ENCODE measurements at regions not wholly inside any gene's neighbourhood (a gene's known extent, or its start where the extent isn't known, plus 50 kb on each side); places are given as distances from the start of the nearest gene placed in this dataset.

DNA sequence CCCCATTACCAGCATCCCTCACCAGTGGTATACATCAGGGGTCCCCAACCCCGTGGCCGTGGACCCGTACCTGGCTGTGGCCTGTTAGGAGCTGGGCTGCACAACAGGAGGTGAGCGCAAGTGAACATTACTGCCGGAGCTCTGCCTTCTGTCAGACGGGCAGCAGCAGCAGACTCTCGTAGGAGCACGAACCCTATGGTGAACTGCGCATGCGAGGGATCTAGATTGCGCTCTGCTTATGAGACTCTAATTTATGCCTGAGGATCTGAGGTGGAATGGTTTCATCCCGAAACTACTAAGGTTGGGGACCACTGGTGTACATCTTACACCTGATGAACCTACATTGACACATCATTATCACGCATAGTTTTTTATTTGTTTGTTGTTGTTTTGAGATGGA is 52.8 kb upstream of the DHX15 start:
- intact Hi-C loops (cut with DNase I, micrococcal nuclease) = no loop called here
- ATAC-seq (no peak), DNase-seq (no peak)

DNA sequence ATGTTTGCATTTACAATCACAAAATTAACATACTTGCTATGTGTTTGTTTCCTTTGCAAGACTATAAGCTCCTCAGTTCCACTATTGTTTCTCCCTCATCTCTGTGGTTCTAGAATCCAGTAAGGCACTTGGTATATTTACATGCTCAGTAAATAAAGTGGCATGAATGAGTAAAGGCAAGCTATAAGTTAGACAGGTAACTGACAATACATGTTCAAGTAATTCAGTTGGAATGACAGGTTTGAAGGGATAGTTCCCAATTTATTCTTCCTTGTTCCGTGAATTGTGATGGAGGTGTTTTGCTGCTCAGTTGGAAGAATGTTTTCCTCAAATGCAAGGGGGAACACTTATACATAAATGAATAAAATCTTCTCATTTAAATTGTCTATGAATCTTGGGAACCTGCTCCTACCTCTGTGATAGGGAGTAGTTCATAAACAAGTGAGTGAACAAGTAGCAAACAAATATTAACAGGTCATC is 54.1 kb upstream of the DHX15 start:
- ATAC-seq (no peak), DNase-seq (no peak)
- intact Hi-C loops (cut with DNase I, micrococcal nuclease) = no loop called here

DNA sequence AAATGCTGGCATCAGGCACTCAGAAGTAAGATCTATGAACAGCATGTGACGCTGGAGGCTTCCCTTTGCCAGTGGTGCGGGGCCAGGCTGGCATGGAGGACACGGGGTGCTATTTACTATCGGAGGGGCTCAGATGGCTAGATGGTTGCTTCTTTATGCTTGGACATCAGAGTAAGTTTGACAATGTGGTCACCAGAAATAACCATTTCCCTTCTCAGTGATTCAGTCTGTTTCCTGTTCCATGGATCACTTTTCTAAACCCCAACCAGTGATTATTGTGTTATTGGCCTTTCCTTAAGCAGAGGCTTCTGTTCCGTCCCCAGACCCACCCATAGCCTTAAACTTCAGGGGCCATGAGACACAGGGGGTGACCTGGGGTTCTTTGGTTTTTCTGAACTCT is 55.4 kb upstream of the DHX15 start:
- DNase-seq (no peak), ATAC-seq (no peak)
- intact Hi-C loops (cut with DNase I, micrococcal nuclease) = no loop called here

DNA sequence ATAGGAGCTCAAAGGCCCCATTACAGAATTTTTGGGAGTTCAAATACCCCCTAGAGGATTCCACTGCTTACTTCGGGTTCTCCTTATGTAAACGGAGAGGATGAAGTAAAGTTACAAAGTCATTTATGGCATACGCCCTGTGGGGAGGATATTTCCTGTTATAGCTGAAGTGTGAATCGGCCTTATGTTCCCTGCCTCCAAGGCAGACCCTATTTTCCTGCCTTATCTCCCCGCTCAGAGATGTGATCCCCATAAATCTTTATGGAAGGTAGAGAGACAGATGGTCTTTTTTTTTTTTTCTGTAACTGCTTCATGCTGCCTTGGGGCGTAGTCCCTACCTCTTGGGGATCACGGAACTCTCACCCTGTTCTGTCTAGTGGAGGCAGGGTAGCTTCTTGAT is 56.0 kb upstream of the DHX15 start:
- intact Hi-C loops (cut with DNase I, micrococcal nuclease) = no loop called here
- peak; percentile 78 for ATAC-seq
- peak in 1 of 2 donors; percentile 37 for DNase-seq

DNA sequence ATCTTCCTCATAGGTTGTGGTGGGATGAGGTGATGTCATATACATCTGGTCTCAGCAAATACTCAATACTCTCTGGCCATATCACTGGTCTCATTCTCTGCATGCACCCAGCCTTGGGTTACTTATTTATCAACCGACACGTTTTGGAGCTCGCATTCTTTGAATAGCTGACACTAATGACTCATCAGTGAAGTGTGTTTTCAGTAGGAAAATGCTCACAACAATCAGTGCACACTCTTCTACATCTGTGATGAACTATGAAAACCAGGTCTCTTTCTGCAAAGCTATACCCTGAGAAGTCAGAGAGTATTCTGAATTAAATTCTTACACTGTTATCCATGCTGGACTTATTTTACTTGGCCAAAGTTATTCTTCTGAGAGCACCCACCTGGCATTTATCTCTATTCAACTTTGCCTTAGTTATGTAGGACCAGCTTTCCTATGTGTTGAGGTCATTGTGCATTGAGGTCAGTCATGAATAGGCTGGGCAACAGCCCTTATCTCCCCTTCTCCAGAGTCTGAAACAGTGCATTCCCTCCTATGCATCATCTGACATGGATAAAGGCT is 58.7 kb upstream of the DHX15 start:
- intact Hi-C loops (cut with DNase I, micrococcal nuclease) = no loop called here
- DNase-seq (no peak), ATAC-seq (no peak)

DNA sequence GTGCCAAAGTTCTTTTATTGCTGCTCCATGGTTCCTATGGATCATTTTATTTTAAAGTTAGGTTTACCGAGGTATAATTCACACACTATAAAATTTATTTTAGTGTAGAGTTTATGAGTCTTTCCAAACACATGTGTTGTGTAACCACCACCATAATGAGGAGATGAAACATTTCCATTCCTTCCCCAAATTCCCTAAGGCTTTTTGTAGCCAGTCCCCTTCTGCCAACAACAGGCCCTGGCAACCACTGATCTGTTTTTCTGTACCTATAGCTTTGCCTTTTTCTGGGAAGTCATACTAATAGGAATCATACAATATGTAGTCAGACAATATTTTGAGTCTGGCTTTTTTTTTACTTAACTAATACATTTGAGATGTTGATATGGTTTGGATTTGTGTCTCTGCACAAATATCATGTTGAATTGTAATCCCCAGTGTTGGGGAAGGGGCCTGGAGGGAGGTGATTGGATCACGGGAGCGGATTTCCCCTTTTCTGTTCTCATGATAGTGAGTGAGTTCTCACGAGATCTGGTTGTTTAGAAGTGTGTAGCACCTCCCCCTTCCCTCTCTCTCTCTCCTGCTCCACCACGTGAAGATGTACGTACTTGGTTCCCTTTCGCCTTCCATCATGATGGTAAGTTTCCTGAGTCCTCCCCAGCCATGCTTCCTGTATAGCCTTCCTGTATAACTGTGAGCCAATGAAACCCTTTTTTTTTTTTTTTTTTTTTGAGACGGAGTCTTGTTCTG is 59.6 kb upstream of the DHX15 start:
- intact Hi-C loops (cut with DNase I, micrococcal nuclease) = no loop called here
- DNase-seq = no peak
- ATAC-seq = peak; percentile 42

DNA sequence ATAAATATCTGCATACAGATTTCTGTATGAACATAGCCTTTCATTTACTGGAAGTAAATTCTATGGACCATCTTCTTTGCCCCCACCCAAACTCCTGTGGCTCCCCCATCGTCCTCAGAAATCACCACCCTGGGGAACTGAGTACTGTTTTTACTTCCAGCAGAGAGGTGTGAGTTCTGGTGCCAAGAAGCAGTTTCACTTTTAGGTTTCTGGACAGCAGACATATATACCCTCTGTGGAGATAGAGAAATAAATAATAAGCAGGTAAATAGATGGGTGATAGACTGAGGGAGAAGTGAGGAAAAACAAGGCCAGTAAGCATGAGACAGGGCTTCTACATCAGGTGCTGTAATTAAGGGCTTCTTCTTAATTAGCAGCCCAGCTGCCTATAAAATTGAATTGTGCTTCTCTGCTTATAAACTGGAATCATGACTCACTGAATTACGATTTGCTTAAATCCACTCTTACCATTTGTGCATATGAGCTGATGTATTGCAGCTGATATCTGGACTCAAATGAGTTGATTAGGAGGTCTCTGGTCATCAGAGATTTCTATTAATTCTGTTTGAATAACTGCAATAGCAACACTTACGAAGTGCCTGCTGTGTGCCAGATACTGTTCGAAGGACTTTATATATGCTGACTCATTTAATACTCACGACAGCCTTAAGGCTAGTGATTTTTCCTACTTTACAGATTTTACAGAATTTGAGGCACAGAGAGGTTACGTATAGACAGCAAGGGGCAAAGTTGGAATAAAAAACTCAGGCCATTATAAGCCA is 60.8 kb upstream of the DHX15 start:
- intact Hi-C loops (cut with DNase I, micrococcal nuclease) = no loop called here
- peak; percentile 16 for ATAC-seq
- no peak for DNase-seq

DNA sequence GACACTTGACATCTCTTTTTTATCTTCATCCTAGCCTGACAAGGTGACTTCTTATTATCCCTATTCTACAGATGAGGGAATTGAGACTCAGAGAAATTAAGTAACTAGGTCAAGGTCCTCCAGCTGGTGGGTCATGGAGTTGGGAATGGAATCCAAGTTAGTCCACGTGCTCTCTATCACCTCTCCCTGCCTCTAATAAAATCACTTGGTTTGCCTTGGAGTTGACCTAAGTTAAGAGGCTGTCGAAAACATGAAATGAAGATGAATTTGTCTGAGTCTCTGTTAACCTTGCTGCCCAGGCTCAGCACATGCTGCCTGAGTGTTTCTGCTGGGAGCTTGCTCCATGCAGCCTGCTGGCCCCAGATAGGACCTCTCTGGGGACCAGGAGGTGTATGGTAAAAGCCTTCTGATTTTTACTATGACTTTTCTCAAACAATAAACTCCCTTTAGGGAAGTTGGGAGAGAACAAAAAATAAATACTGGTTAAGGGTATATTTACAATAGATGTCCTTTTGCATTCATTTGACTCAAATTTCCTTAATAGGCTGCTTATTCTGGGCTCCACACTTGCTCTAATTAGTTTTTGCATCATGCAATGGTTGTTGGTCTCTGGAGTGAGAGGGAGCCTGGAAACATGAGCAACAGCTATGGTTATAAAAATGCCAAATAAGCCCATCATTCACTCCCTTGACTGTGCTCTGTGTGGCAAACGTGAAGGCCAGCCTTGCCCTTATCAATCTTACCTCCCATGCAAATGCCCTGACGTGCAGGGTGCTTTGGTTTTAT is 61.6 kb upstream of the DHX15 start:
- intact Hi-C loops (cut with DNase I, micrococcal nuclease) = no loop called here
- peak; percentile 41 for ATAC-seq
- DNase-seq = no peak

DNA sequence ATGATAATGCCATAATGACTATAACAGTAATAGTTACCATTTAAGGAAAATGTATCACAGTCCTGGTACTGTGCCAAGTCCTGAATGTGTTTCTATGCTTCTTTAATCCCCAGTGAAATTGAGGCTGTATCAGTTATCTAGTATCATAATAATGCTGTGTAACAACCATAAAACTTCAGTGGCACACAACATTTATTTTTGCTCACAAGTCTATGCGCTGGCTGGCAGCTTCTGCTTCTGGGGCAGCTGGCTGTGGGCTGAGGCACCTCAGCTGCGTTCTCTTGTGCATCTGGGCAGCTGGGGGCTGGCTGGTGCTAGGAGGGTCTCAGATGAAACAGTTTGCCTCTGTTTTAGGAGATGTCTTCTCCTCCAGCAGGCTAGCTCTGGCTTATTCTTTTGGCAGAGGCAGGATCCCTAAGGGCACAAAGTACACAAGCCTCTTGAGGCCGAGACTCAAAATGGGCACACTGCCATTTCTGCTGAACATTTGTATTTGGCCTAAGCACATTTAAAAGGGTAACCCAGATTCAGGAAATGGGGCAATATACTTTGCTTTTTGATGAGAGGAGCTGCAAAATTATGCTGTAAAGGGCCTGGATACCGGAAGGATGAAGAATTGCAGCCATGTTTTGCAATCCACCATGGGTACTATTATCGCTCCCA is 62.6 kb upstream of the DHX15 start:
- no peak for DNase-seq
- ATAC-seq = peak; percentile 21
- intact Hi-C loops (cut with DNase I, micrococcal nuclease) = no loop called here

DNA sequence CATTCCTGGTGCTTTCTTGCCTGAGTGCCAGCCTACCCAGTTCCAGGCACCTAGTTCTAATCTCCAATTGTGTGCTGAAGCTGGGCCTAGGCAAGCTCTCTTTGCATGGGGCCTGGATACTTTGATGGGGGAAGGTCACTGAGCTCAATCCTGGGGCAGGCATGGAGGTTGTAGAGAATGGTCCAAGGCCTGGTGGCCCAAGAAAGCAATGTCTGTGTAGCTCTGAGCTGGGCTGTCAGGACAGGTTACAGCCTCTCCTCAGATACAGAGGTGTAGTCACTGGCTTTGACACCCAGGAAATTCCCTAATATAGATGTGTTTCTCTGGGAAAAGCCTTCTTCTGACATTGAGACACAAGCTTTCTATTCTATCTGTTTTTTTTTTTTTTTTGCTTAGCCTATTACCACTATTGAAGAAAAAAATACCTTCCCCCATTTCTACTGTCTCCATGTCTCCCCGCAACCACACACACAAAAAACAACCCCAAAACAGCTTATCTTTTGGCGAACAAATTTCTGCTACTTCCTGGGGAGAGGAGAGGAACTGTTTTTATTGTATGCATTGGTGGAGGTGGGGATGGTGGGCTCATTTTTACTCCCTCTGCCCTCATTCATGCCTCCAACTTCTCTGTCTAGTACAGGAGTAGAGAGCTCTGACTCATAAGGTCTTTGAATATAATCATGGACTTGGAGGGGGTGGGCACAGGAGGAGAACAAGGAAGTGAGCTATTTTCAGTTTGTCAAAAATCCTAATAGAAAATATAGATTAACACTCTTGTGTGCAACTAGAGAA is 66.7 kb upstream of the DHX15 start:
- ATAC-seq = no peak
- no peak for DNase-seq
- intact Hi-C loops (cut with DNase I, micrococcal nuclease) = no loop called here

DNA sequence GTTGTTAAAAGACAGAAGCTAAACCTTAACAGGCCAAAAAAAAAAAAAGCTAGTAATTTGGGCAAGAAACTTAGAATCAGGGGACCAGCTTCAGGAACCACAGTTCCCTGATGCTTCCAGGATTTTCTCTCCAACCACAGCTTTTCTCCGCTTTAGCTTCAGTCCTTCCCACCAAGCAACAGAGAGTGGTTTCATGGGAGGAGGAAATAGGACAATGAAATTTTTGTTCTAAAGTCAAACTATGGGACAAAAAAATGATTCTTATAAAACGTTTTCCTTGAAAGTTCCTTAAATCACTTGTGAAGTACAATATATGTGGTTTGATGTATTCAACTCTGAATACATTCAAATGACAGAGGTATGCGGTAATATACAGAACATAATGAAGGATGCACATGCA is 71.0 kb upstream of the DHX15 start:
- ATAC-seq (no peak), DNase-seq (no peak)
- intact Hi-C loops (cut with DNase I, micrococcal nuclease) = no loop called here

DNA sequence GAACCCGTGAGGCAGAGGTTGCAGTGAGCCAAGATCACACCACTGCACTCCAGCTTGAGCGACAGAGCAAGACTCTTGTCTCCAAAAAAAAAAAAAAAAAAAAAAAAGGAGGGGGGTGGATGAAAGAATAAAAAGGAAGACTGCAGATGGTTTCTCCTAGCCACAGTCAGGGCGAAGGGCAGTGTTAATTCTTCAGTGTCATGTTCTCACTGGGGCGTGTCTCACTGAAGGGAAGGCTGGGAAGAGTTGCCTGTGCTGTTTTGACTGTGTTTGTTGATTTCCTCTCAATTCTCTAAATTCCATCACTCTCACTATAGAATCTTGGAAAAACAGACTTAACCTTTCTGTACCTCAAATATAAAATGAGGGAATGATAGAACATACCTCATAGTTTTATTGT is 71.6 kb upstream of the DHX15 start:
- DNase-seq = peak in 1 of 2 donors; percentile 49
- peak; percentile 74 for ATAC-seq
- intact Hi-C loops (cut with DNase I, micrococcal nuclease) = no loop called here

DNA sequence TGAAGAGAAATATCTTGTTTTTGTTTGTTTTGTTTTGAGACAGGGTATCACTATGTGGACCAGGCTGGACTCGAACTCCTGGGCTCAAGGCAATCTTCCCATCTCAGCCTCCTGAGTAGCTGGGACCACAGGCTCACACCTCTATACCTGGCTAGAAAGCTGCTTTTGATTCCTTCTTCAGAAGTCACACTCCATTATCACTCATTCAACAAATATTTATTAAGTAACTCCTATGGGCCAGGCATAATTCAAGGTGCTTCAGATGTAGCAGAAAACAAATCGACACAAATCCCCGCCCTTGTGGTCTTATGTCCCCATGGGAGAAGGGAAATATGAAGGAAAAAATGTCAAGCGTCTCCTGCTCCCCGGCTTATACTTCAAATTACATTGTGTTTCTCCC is 72.6 kb upstream of the DHX15 start:
- DNase-seq = no peak
- ATAC-seq = no peak
- intact Hi-C loops (cut with DNase I, micrococcal nuclease) = no loop called here

DNA sequence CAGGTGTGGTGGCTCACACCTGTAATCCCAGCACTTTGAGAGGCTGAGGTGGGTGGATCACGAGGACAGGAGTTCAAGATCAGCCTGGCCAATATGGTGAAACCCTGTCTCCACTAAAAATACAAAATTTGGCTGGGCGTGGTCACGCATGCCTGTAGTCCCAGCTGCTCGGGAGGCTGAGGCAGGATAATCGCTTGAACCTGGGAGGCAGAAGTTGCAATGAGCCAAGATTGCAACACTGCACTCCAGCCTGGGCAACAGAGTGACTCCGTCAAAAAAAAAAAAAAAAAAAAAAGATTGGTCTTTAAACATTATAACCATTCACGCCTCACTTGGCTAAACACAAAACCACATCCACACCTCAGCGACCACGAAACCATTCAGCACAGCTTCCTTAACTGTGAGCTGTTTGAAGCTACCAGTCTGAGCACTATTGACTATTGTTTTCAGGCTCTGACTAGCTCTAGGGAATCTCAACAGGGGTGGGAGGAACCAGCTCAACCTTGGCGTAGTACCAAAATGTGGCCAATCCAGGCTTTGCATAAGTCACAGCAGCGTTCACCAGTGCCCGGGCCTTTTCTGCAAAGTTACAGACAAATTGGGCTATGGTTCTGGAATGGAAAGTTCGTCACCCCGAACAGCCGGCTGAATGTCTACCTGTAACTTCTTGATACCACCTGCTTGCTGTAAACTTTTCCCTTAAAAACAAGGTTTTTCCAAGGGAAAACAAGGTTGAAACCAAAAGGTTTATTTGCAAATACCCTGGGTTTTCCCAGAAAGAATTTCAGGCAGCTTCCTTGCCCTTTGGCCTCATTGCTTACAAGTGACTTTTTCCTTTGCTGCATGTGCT is 73.6 kb upstream of the DHX15 start:
- ATAC-seq (peak; percentile 75), DNase-seq (peak; percentile 66 to 67)
- intact Hi-C loops (cut with DNase I, micrococcal nuclease) = no loop called here

DNA sequence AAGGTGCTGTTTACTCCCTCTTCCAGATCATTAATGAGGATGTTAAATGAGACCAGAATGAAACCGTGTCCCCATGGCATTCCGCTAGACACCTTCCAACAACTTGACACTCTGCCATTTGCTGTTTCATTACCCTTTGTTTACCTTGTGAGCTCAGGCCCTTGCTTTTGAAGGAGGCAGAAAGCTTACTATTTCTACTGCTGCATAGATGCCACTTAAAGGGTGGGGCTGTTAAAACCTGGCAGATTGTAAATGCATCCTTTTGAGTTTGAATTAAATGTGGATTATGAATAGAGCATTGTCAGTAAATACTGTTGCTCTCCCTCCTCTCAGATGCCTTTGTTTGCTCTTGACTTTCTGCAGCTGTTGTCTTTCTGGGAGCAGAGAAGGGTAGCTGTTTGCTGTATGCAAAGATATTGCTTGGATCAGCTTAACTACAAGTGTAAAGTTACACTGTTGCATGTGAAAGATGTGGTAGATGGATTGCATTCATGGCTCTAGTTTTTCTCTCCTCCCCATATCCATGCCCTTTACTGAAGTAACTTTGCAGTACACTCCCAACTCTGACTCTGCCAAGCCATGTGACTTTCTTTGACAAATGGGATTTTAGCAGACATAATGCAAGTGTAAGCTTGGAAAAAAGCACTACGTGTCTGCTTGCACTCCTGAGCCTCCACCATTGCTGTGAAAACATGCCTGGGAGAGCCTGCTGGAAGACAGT is 75.0 kb upstream of the DHX15 start:
- no peak for DNase-seq
- peak; percentile 50 for ATAC-seq
- intact Hi-C loops (cut with DNase I, micrococcal nuclease) = no loop called here

DNA sequence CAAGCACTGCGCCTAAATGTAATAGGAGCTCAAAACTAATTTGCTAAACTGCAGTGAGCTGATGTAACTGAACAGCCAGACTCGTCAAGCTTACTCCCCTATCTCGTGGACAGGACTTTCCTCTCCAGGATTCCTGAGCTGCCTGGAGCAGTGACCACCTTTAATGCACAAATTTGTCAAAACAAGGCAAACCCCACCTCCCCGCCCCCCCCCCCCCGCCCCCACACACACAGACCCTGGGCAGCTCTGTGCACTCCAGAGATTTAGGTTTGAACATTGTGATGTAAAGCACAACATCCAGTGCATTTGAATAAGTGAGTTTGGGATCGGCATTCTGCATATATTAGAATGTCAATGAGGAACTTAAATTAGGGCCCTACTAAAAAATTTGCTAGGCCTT is 77.7 kb upstream of the DHX15 start:
- DNase-seq (no peak), ATAC-seq (no peak)
- intact Hi-C loops (cut with DNase I, micrococcal nuclease) = no loop called here

DNA sequence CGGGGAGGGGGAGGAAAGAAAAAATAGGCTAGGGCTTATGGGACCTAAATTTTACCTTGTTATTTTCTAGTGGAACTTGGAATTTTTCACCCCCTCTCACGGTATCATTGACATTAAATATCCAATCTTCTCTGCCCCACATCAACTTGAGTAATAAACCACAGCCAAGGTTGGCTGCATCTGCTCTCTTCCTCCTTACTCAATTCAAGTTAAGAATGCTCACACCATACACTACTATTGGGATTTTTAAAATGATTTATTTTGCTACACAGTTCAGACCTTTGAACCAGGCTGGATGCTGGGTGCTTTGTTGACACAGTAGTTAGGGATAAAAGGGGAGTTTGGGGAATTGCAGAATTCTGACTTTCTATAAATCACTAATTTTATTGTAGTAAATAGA is 78.2 kb upstream of the DHX15 start:
- DNase-seq = no peak
- intact Hi-C loops (cut with DNase I, micrococcal nuclease) = no loop called here
- no peak for ATAC-seq

Data from left colon (tissue), 2 donors.